Ammon's horn (tissue), 1 donor: ENCODE measurements at regions not wholly inside any gene's neighbourhood (a gene's known extent, or its start where the extent isn't known, plus 50 kb on each side); places are given as distances from the start of the nearest gene placed in this dataset.
"Not testable (repeated sequence)": the region's sequence is repeated elsewhere in the genome, so short reads cannot be mapped to it uniquely, and the experiment has no call there.

Experiments used
- DNase-seq: peaks from one replicate; pipeline ENCODE4 v3.0.0-alpha.2; 2016; ENCODE audit warnings: low spot score

- DNase-seq = no peak
Measured at GRCh38 chr16:72455743-72456659, 284.0 kb upstream of the PMFBP1 start.

- not testable (repeated sequence) for DNase-seq
Measured at GRCh38 chr16:72453856-72454255, 281.9 kb upstream of the PMFBP1 start.

GRCh38 chr16:72444696-72445095 lies 272.7 kb upstream of the PMFBP1 start:
- DNase-seq = no peak

GRCh38 chr16:72443809-72444208 lies 271.9 kb upstream of the PMFBP1 start:
- no peak for DNase-seq

- DNase-seq = no peak
Measured at GRCh38 chr16:72442385-72443158, 270.6 kb upstream of the PMFBP1 start.

- no peak for DNase-seq
Measured at GRCh38 chr16:72437891-72438290, 265.9 kb upstream of the PMFBP1 start.

GRCh38 chr16:72434159-72434558 lies 262.2 kb upstream of the PMFBP1 start:
- no peak for DNase-seq

- no peak for DNase-seq
Measured at GRCh38 chr16:72430121-72430520, 258.2 kb upstream of the PMFBP1 start.

- DNase-seq = peak; percentile 46
Measured at GRCh38 chr16:72429671-72430081, 257.7 kb upstream of the PMFBP1 start.

- peak; percentile 94 for DNase-seq
Measured at GRCh38 chr16:72428681-72429376, 256.9 kb upstream of the PMFBP1 start.

GRCh38 chr16:72427783-72428331 lies 255.9 kb upstream of the PMFBP1 start:
- DNase-seq = peak; percentile 64

GRCh38 chr16:72427051-72427782 lies 255.3 kb upstream of the PMFBP1 start:
- DNase-seq = peak; percentile 83

- peak; percentile 54 for DNase-seq
Measured at GRCh38 chr16:72426386-72426785, 254.4 kb upstream of the PMFBP1 start.

- DNase-seq = peak; percentile 80
Measured at GRCh38 chr16:72425571-72426341, 253.8 kb upstream of the PMFBP1 start.

GRCh38 chr16:72424757-72425156 lies 252.8 kb upstream of the PMFBP1 start:
- DNase-seq = peak; percentile 21

GRCh38 chr16:72422308-72422897 lies 250.4 kb upstream of the PMFBP1 start:
- DNase-seq = no peak

GRCh38 chr16:72419638-72420037 lies 247.7 kb upstream of the PMFBP1 start:
- DNase-seq = no peak

- DNase-seq = no peak
Measured at GRCh38 chr16:72415379-72415778, 243.4 kb upstream of the PMFBP1 start.

GRCh38 chr16:72410492-72410891 lies 238.5 kb upstream of the PMFBP1 start:
- no peak for DNase-seq

GRCh38 chr16:72409423-72409822 lies 237.5 kb upstream of the PMFBP1 start:
- no peak for DNase-seq
